ENCODE measurements at regions not wholly inside any gene's neighbourhood (a gene's known extent, or its start where the extent isn't known, plus 50 kb on each side); places are given as distances from the start of the nearest gene placed in this dataset.

- TF ChIP-seq ATF2 (CRISPR knock-in tag; IDR thresholded peaks at IDR 0.05; ENCODE audit: borderline replicate concordance, low read depth) (no peak), E2F4 (CRISPR knock-in tag; IDR thresholded peaks at IDR 0.05; ENCODE audit: borderline replicate concordance, low read depth) (no peak), CTCF (IDR thresholded peaks at IDR 0.05) (no peak)
Measured at GRCh38 chr13:74571811-74572210, 437.6 kb upstream of the KLF12 start.

Measured in WTC11 (cell line).